ENCODE measurements at regions not wholly inside any gene's neighbourhood (a gene's known extent, or its start where the extent isn't known, plus 50 kb on each side); places are given as distances from the start of the nearest gene placed in this dataset.
"Not testable (repeated sequence)": the region's sequence is repeated elsewhere in the genome, so short reads cannot be mapped to it uniquely, and the experiment has no call there.

DNA sequence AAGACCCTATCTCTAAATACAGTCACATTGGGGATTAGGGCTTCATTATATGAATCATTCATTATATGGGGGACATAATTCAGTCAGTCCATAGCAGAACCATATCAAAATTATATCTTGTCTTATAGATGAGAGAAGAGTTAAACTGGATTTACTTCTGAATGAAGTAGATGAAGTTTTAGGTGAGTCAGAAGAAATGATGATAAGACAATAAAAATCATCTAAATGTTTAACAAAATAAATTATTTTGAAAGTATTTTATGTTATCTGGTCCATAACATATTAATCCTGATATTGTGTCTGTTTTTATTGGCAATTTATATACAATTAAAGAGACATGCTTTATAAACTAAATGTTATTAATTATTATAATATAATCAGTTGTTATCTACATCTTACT lies 76.9 kb upstream of the EFCAB3 start:
- no peak for TF ChIP-seq CTCF (IDR thresholded peaks at IDR 0.05)
- no peak for TF ChIP-seq POLR2A (IDR thresholded peaks at IDR 0.05)
- Histone ChIP-seq H3K27ac (no peak overlapping the region), H3K4me3 (no peak overlapping the region), H3K27me3 (no peaks in the 10 kb centered on the region), H3K4me1 (no peaks in the 10 kb centered on the region), H3K36me3 (no peaks in the 10 kb centered on the region), H3K9me3 (no peaks in the 10 kb centered on the region)
- DNase-seq, result no peak

DNA sequence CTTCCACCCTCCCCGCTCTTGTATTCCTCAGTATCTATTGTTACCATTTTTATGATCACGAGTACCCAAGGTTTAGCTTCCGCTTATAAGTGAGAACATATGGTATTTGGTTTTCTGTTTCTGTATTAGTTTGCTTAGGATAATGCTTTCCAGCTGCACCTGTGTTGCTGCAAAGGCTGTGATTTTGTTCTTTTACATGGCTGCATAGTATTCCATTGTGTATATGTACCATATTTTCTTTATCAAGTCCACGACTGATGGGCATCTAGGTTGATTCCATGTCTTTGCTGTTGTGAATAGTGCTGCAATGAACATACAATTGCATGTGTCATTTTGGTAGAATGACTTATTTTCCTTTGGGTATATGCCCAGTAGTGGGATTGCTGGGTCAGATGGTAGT lies 79.7 kb upstream of the EFCAB3 start:
- Histone ChIP-seq H3K27me3 (no peaks in the 10 kb centered on the region), H3K4me1 (no peaks in the 10 kb centered on the region), H3K27ac (no peak overlapping the region), H3K36me3 (no peaks in the 10 kb centered on the region), H3K4me3 (no peak overlapping the region), H3K9me3 (no peaks in the 10 kb centered on the region)
- no peak for TF ChIP-seq POLR2A (IDR thresholded peaks at IDR 0.05)
- TF ChIP-seq CTCF (IDR thresholded peaks at IDR 0.05), result no peak
- no peak for DNase-seq

GRCh38 chr17:62275290-62275689 lies 105.1 kb upstream of the EFCAB3 start:
- H3K36me3 ChIP-seq, H3K4me3 ChIP-seq, H3K9me3 ChIP-seq, H3K4me1 ChIP-seq, DNase-seq, H3K27ac ChIP-seq, H3K27me3 ChIP-seq: not testable (repeated sequence)

DNA sequence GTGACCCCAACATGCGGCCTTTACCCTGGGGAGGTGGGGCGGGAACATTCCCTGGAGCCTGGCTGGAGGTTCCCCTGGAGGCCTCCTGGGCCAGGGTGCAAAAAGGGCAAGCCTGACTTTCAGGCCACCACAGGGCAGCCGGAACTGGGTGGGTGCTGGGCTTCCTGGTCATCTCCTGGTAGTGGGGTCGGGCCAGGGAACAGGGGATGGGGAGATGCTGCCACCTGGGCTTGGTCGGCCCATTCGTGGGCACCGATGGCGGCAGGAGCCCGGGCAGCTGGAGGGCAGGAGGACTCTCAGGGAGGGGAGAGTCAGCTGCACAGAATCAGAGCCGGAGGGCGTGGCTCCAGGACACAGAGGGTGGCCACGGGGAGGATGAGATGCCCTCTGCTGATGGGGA lies 112.0 kb upstream of the EFCAB3 start:
- DNase-seq, H3K36me3 ChIP-seq, H3K27me3 ChIP-seq, H3K27ac ChIP-seq, H3K4me3 ChIP-seq, H3K4me1 ChIP-seq, H3K9me3 ChIP-seq: not testable (repeated sequence)

DNA sequence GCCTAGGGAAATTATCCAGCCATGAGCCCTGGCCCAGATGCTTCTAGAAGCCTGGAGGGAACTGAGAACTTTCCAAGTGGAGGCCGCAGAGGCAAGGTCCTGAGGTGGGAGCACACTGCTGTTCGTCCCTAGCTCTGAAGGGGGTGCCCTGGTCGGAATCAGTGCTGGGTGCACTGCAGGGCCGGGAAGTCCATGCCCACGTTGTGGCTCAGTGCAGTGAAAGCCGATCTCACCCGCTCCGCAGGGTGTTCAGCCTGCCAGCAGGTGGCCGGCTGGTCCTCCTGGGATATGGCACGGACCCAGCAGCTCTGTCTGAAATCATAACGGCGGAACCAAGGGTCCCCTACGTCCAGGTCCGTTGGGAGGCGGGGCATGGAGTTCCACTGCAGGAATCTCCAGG lies 115.4 kb upstream of the EFCAB3 start:
- not testable (repeated sequence) for H3K4me1 ChIP-seq, H3K27me3 ChIP-seq, H3K27ac ChIP-seq, DNase-seq, H3K9me3 ChIP-seq, H3K4me3 ChIP-seq, H3K36me3 ChIP-seq

- not testable (repeated sequence) for H3K9me3 ChIP-seq, H3K4me3 ChIP-seq, H3K36me3 ChIP-seq, H3K27me3 ChIP-seq, H3K27ac ChIP-seq, H3K4me1 ChIP-seq, DNase-seq
These were observed 124.6 kb upstream of the EFCAB3 start for GRCh38 chr17:62255791-62256190.

DNA sequence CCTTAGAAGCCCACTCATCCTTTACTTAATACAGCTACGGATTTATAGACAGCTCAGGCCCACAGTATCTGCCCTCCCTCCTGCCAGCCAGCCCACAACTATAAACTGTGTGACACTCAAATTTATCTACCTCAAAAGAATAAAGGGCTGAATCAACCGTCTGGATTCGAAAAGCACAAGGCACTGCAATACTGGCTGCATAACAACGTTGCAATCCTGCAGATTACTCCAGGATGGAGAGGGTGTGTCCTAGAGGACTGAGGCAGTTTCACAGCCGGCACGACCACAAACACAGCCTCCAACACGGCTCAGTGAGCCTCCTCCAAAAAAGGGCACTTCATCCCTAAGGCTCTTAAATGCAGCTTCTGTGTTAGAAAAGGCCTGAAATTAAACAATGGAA lies 138.3 kb upstream of the EFCAB3 start:
- H3K36me3 ChIP-seq, DNase-seq, H3K4me3 ChIP-seq: not testable (repeated sequence)

GRCh38 chr17:62239569-62239968 lies 140.8 kb upstream of the EFCAB3 start:
- not testable (repeated sequence) for H3K27me3 ChIP-seq, H3K27ac ChIP-seq, H3K4me1 ChIP-seq, H3K4me3 ChIP-seq, H3K36me3 ChIP-seq, DNase-seq, H3K9me3 ChIP-seq

More for the DNA sequence above, 138.3 kb upstream of the EFCAB3 start:
- H3K27me3 ChIP-seq, H3K4me1 ChIP-seq, H3K9me3 ChIP-seq, H3K27ac ChIP-seq: not testable (repeated sequence)

- not testable (repeated sequence) for H3K27me3 ChIP-seq, H3K27ac ChIP-seq, H3K4me1 ChIP-seq, H3K4me3 ChIP-seq, H3K9me3 ChIP-seq, H3K36me3 ChIP-seq, DNase-seq
These were observed 141.6 kb upstream of the EFCAB3 start for GRCh38 chr17:62238551-62239338.

GRCh38 chr17:62233822-62234481 lies 146.4 kb upstream of the EFCAB3 start:
- not testable (repeated sequence) for H3K4me3 ChIP-seq, H3K9me3 ChIP-seq, H3K36me3 ChIP-seq, DNase-seq, H3K4me1 ChIP-seq, H3K27ac ChIP-seq, H3K27me3 ChIP-seq

DNA sequence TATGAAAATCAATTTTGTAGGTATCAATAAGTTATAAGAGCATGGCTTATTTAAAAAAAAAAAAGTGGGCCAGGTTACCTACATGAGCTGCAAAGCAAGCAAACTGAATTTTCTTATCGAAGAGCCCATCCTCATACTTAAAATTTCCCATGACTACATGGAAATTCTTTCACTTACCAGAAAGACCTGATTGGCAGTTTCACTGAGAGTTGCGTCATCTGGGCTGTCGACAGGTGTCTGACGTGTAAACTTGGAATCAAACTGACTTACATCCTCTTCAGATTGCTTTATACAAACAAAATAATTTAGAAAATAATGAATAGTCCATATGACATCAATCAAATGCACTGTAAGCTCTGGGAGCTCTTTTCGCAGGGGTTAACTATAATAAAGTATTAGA lies 149.1 kb upstream of the EFCAB3 start:
- H3K27ac ChIP-seq, DNase-seq, H3K36me3 ChIP-seq, H3K4me3 ChIP-seq, H3K4me1 ChIP-seq, H3K9me3 ChIP-seq, H3K27me3 ChIP-seq: not testable (repeated sequence)
